NCI-H748 treated with DMSO at 0.1 percent for 48 hours (cell line): ENCODE measurements at regions not wholly inside any gene's neighbourhood (a gene's known extent, or its start where the extent isn't known, plus 50 kb on each side); places are given as distances from the start of the nearest gene placed in this dataset.

Experiments used
- DNase-seq: peaks from one replicate; lab custom pipeline; 2025; lab: John Stamatoyannopoulos, UW

DNA sequence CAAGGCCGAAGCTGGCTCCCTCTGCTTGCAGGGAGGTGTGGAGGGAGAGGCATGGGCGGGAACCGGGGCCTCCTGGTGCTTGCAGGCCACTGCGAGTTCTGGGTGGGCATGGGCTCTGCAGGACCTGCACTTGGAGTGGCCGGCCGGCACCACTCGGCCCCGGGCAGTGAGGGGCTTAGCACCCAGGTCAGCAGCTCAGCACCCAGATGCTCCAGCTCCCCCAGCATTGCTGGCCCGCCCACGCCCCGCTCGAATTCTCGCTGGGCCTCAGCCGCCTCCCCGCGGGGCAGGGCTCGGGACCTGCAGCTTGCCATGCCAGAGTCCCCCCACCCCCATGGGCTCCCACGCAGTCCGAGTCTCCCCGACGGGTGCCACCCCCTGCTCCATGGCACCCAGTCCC is 176.2 kb upstream of the FAM98A start:
- DNase-seq, result no peak

DNA sequence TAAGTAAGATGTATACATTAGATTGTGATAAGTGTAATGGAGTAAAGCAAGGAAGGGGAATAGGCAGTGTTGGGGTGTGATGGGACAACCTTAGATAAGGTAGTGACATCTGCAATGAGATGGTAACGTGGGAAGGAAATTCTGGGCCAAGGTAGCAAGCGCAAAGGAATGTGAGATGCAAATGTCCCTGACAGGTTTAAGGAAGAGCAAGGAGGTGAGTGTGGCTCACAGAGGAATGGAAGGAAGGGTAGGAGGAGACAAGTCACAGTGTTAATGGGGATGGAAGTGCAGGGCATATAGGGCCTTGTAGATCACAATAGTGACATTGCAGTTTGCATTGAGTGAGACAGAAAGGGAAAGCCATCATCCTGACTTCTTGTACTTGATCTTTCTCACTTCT is 170.9 kb upstream of the FAM98A start:
- no peak for DNase-seq

DNA sequence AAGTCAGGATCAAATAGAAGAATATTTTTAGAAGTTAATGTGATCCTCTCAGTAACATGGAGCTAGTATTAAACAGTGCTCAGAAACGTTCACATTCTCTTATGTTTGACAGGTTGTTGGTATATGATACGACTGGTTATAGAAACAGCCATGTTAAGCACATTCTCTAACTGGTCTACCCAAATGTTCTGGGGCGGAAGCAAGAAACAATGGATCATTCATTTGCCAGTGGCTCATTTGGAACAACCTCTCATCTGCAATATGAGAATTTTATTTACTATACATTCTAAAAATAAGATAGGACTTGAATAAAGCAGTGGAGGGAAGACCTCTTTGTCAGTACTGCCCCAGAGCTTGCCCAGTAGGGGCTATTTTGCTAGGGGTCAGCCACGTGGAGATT is 167.1 kb upstream of the FAM98A start:
- DNase-seq, result no peak

DNA sequence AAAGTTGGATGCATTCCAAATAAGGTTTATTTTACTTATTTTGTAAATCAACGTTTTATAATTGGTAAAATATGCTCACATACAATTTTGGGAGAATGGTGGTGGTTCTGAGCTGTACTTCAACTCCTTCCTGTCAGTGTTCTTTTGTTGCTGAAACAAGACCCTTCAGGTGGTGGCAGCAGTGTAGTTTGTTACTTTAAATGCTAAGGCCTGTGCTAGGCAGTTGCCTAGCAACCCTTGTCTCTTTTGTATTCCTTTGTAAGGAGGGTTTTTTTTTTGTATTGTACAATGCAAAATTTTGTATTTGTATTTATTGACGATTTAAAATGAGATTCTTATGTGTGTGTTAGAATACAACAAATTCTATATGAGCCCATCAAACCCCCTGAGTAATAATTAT is 166.0 kb upstream of the FAM98A start:
- DNase-seq, result no peak

DNA sequence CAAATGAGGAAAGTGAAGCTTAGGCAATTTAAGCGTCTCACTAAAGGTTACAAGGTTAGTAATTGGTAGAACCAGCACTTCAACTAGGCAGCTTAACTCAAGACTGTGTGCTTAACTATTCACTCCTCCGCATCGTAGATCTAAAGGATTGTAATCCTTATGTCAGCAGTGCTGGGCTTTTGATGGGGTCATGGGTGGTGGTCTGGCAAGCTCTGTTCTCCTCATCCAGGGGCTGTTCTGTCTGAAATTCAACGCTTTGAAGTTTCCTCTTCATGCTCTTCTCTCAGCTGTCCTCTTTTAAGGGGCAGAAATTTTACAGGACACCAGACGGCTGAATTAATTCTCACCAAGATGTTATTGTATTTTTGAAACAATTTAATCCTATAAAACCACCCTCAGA is 165.5 kb upstream of the FAM98A start:
- no peak for DNase-seq

DNA sequence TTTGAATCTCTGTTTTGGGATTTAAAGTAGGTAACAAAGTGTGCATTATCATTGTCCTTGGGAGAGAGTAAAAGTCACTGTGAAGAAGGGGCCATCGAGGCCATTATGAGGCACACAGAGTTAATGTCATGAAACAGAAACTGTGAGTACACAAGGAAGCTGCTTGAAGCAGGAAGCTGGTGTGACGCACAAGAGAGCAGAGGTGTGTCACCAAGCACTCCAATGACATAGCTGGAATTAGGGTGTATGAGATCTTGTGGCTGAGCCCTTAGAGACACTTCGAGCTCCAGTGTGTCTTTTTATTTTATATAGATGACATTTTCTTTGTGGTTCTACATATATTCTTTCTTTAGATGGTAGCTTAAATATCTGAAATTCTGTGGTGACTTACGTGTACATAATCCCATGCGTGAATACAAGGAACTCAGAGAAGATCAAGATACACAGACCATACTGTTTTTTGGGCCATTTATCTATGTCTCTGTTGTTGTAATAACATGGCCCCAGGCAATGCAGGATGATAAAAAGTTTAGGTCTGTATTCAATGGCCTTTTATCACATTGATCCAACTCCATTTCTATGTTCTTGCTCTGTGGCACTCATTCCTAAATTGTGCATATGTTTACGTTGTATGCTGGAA is 164.7 kb upstream of the FAM98A start:
- no peak for DNase-seq

DNA sequence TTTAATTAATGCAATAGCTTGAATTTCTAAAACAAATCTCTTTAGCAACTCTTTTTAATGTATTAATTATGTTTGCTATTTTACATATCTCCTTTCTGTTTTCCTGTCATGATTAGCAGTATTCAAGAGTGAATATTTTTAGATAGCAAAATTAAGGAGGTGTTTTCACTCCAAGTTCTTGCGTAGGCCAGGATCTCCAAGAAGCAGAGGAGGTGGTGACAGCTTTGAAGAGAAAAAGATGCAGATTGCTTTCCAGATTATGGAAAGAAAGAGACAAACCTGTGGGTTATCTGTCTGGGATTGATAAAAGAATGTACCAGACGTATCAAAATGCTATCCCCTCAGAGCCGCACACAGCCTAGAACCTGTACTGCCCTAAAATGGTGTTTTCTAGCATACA is 163.5 kb upstream of the FAM98A start:
- DNase-seq, result no peak

DNA sequence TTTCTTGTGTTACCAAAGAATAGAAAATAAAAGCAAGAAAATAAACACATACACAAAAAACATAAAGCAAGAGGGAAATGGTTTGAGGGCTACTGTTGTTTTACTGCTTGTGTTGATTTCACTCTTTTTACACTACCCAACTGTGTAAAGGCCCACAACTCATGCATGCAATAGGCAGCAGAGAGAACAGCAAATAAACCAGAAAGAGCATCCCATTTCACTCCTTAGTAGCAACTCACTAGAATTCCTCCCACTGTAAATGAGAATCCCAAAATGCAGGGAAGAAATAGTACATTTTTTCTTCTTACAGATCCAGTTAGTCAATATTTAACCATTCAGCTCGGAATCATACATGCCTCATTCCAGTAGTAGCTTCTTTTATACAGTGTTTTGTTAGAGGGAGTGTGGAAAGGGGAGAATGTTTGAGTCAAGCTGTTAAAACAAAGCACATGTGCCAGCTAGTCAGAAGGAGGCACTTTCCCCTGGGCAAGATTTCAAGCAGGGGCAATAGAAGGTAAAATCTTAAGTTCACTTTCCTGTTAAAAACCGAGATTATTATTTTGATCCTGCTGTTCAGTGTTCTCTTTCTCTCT is 147.2 kb upstream of the FAM98A start:
- no peak for DNase-seq

DNA sequence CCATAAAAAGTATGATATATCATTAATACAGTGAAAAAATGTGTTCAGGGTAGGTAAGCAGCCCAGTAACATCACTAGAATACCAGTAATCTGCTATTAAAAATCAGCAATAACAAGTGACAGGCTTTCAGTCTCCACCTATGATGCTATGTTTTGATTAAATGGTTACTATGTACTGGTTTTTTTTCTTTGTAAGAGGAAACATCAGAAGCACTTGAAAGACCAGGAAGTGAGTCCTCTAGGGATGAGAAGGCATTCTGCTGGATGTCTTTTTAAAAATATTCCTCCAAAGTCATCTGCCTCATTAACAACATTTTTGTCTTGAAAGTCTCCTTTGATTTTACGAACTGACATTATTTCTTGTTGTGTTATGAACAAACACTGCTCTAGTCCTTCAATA is 136.0 kb upstream of the FAM98A start:
- DNase-seq, result no peak

DNA sequence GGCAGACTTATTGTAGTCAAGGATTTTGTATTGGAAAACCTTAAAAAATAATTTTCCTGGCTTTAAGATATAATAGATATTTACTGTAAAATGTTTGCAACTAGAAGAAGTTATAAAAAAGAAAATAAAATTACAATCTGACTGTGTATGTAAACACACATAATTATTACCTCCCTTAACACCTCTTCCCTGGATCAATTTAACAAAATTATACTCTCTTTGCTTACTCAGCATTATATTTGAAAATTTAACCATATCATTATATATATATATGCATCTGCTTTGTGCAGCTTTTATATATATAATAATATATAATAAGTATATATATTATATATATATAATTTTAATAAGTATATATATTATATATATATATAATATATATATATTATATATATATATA is 131.7 kb upstream of the FAM98A start:
- DNase-seq, result no peak

DNA sequence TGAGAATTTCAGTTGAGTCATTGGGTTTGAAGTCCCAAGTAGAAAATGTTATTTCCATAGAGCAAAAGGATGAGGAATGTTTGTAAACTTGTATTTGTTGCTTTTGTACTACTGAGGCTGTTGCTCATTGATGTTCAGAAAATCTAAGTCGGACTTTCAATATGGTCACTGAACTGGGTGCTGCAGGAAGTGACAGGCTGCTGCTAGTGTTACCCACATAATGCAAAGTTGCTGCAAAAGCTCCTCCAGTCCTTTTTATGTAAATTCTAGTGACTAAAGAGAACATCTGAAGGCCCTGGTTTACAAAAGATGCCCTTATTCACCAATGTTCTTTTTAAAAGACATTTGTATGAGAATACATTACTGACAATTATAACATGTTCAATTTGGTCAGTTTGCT is 131.1 kb upstream of the FAM98A start:
- DNase-seq, result no peak

DNA sequence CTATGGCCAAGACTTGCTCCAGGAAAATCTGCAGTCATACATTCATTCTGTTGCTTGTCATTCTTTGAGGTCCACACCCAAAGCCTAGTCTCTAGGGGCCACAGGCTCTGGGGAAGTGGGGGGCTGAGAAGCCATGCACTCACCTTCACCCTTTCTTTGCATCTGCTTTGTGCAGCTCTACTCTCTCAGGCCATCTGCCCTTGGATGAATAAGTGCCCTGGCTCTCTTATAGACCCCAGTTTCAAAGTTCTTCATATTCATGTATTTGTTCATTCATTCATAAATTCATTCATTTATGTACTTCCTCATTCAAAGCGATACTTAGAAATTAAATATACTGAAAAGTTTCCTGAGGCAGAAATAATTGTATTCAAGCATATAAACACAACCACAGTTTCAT is 130.3 kb upstream of the FAM98A start:
- no peak for DNase-seq

DNA sequence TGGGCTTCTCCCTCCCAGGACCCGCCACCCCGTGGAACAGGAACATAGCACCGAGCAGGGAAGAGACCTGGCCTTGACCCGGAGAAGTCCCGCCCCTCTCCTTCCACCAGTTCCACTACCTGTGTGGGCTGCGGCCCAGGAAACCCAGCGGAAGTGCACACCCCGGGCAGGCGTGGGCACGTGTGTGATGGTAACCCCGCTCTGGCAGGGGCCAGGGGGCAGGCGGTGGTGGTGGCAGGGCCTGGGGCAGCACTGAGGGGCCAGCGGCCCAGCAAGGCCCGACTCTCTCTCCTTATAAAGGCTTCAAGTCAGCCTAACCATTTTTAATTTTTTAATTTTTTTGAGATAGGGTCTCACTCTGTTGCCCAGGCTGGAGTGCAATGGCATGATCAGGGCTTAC is 129.0 kb upstream of the FAM98A start:
- DNase-seq, result no peak

DNA sequence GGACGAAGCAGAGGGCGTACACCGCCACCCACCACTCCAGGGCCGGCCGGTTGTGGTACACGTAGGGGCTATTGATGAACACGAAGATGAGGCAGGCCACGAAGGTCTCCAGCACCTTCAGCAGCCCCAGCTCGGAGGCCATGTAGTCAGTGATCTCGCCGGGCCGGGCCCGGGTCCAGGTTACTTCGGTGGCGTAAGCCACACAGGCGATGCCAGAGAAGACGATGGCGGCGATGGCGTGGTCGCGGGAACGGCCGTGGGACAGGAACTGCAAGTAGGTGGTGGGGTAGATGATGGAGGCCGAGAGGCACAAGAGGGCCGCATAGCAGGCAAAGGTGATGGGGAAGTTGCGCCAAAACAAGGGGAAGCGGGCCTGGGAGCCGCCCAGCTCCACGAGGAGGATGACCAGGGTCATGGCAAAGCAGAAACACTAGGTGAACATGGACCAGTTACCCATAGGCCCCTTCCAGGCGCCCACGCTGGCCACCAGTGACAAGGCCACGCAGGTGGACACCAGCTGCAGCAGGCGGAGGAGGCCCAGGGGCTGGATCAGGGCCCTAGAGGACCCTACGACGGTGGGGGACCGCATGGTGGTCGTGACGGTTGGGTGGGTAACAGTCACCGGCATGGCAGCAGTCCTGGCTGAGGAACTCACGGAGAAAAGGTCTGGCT is 128.4 kb upstream of the FAM98A start:
- DNase-seq, result no peak

DNA sequence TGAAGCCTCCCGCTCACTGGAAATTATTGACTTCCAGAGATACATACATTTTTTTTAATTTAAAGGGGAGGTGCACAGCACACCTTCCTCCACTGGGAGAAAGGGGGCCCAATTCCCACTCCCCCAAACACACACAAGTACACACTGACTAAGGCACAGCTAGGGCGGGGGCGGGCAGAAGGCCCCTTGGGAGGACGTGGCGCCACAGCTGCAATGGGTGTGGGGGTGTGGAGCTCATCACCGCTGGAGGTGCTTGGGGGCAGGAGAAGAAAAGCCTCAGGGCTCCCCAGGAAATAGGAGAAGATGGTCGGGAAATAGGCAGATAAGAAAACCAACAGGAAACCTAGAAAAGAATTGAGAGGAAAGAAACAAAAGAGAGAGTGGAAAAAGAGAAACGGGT is 127.3 kb upstream of the FAM98A start:
- DNase-seq, result no peak

DNA sequence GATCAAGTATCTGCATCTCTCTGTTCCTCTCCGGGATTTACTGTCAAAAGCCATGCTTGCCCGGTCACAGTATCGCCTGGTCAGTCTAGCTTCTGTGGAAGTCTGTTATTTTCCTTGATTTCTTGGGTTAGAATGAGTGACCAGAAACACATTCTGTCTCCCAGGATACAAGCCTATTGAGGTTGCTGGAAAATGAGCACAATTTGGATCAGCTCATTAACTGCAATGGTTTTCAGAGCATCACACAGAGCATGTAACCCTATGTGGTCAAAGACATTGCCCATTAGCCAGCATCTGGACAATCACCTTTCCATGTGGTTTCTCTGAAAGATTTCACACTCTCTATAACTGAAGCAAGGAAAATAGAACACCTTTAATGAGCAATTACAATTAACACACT is 124.2 kb upstream of the FAM98A start:
- no peak for DNase-seq

DNA sequence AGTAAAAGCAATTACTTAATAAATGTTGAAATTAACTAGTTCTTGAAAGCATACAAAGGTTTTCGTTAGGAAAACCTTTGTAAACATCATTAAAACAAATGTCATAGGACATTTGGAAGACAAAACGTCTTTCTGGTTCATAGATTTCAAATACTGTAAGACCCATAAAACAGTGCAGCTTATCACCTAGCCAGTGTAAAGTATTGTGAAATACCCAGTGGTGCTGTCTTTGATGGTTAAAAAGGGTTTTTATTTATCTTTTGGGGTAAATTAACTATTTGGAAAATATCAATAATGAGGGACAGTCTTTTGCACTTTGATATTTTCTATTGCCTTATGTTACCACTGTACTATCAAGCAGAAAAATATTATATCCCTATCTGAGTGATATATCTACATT is 120.0 kb upstream of the FAM98A start:
- no peak for DNase-seq

DNA sequence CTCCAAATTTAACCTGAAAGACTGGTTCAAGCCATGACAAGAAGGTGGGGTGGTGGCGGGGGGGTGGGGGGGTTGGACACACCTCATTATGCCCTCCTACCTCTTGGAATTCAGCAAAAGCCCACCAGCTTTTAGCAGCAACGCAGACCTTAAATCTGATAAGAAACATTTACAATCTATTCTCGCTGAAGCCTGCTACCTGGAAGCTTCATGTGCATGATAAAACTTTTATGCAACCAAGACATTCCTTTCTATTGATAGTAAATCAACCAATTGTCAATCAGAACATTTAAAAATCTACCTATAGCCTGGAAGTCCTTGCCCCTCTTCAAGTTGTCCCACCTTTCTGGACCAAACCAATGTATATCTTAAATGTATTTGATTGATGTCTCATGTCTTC is 113.6 kb upstream of the FAM98A start:
- DNase-seq, result no peak

DNA sequence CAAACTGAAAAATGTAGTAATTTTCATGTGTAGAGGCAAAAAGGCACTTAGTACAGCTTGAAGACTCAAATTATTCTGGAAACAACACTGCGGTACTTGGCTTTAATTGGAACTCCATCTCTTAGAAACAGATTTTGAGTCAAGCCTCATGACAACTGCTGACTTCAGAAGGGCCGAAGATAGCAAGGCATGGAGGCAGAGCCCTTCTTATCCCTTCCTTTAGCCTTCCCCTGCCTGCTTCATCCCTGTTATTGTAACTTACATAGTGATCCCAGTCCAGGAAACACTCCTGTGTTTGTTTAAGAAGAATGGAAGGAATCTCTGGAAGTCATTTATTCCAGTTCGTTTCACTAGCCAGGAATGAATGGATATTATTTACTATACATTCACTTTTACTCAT is 110.9 kb upstream of the FAM98A start:
- DNase-seq, result no peak

DNA sequence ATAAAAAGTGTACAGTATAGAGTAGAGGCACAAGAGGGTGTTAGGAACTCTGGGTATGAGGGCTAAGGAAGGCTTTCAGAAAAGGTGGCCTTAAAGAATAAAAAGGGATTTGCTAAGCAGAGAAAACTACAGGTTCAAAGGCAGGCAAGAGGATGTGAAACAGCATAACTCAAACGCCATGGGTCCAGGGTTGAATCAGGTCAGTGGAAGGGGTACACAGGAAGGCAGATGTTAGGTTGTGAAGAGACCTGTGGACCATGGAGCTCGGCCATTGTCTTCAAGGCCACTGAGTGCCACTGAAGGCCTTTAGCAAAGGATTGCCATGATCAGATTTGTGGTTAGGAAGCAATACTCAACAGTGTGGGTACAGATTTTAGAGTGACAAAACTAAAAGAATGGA is 108.2 kb upstream of the FAM98A start:
- no peak for DNase-seq

DNA sequence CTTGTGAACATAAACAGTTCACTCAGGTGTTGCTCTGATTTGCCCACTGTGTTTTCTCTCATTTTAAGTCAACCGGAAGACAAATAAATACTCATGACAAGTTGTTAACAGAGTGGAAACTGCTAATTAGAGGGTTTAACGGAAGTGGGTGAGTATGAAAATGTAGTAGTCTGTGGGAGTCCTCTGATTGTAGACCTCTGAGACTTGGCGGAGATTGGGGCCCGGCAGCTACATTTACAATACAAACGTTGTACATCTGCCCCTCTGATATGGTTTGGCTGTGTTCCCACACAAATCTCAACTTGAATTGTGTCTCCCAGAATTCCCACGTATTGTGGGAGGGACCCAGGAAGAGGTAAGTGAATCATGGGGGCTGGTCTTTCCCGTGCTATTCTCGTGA is 107.3 kb upstream of the FAM98A start:
- DNase-seq, result no peak

DNA sequence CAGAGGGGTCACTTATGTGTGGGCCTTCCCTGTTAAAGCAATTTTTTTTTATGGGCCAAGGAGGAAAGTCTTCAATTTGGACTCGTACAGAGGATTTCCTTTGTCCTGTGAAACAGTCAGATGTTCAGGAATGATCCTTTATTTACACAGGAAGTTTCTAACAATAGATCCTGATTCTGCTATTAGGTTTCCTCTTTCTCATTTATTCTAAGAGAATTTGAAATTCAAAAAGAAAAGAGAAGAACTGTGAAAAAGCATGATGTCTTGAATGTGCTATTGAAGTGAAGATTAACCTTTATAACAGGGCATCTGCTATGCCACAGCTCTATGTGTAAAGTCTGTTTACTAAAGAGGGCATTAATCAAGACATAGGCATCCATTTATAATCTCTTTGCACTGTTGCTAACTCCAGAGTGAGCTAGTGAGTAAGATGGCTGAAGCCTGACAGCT is 105.3 kb upstream of the FAM98A start:
- no peak for DNase-seq

DNA sequence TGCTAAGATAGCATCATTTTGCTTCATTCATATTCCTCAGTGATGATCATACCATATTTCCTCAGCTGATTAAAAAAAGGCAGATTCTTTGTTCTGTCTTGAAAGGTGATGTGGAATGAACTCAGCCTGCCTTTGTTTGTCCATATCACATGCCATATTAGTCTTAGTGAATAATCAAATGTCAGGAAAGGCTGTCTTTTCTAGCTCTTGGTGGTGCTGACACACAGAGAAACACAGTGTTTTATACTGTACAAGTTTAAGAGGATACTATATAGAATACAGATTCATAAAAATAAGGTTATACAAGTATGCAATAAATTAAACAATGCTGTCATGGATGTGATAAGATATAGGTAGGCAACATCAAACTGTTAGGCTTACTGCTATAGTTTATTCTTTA is 97.1 kb upstream of the FAM98A start:
- DNase-seq, result no peak

DNA sequence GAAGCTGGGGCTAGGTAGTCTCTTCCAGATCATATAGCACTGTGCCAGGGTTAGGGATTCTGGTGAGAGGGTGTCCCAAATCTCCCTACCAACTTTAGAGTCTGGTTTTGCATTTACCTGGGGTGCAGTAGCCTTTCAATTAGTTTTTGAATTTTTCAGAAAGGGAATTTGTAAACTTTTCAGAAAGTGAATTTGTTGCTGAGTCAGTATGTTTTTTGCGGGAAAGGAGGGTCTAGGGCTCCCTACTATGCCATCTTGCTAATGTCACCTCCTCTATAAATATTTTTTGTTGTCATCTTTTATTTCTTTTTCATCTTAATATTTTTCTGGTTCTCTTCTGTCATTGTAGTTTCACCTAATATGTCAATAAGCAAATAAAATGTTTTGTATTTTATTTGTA is 95.8 kb upstream of the FAM98A start:
- no peak for DNase-seq
